G401 (cell line): ENCODE measurements at regions not wholly inside any gene's neighbourhood (a gene's known extent, or its start where the extent isn't known, plus 50 kb on each side); places are given as distances from the start of the nearest gene placed in this dataset.

Source experiments
- DNase-seq: peaks from one replicate; pipeline ENCODE4 v3.0.0-alpha.2; 2015; ENCODE audit warnings: low spot score
- in situ Hi-C: cut with HindIII; loops from 2 replicates; pipeline ENCODE4 v1.10.0; 2016; ENCODE audit warnings: low sequenced_read_pairs, mixed read lengths

- in situ Hi-C loops: no loop called here
These were observed 411.5 kb upstream of the PROK2 start for GRCh38 chr3:72196377-72196929.

GRCh38 chr3:72195895-72196294, 410.9 kb upstream of the PROK2 start:
- no peak for DNase-seq
- in situ Hi-C loops: no loop called here

More at GRCh38 chr3:72196377-72196929, 411.5 kb upstream of the PROK2 start:
- no peak for DNase-seq

GRCh38 chr3:72194458-72194857, 409.5 kb upstream of the PROK2 start:
- in situ Hi-C loops: no loop called here
- DNase-seq: no peak

GRCh38 chr3:72193771-72194430, 409.0 kb upstream of the PROK2 start:
- in situ Hi-C loops: no loop called here
- DNase-seq: no peak

GRCh38 chr3:72192572-72192971, 407.6 kb upstream of the PROK2 start:
- in situ Hi-C loops: no loop called here

GRCh38 chr3:72191209-72191960, 406.4 kb upstream of the PROK2 start:
- in situ Hi-C loops: no loop called here
- DNase-seq: no peak

More at GRCh38 chr3:72192572-72192971, 407.6 kb upstream of the PROK2 start:
- no peak for DNase-seq

GRCh38 chr3:72190050-72190449, 405.1 kb upstream of the PROK2 start:
- in situ Hi-C loops: no loop called here
- DNase-seq: no peak

GRCh38 chr3:72189339-72189738, 404.4 kb upstream of the PROK2 start:
- in situ Hi-C loops: no loop called here
- DNase-seq: peak; percentile 63

- no peak for DNase-seq
- in situ Hi-C loops: no loop called here
These were observed 403.6 kb upstream of the PROK2 start for GRCh38 chr3:72188536-72188935.

GRCh38 chr3:72187131-72187530, 402.2 kb upstream of the PROK2 start:
- no peak for DNase-seq
- in situ Hi-C loops: no loop called here

GRCh38 chr3:72186400-72186855, 401.5 kb upstream of the PROK2 start:
- DNase-seq: no peak
- in situ Hi-C loops: no loop called here

- DNase-seq: no peak
- in situ Hi-C loops: no loop called here
These were observed 400.8 kb upstream of the PROK2 start for GRCh38 chr3:72185549-72186399.

GRCh38 chr3:72183489-72183888, 398.5 kb upstream of the PROK2 start:
- DNase-seq: no peak
- in situ Hi-C loops: no loop called here

GRCh38 chr3:72182206-72182605, 397.3 kb upstream of the PROK2 start:
- in situ Hi-C loops: no loop called here

GRCh38 chr3:72181251-72181650, 396.3 kb upstream of the PROK2 start:
- DNase-seq: no peak
- in situ Hi-C loops: no loop called here

More at GRCh38 chr3:72182206-72182605, 397.3 kb upstream of the PROK2 start:
- no peak for DNase-seq

GRCh38 chr3:72180405-72180804, 395.5 kb upstream of the PROK2 start:
- DNase-seq: no peak
- in situ Hi-C loops: no loop called here

GRCh38 chr3:72179107-72179464, 394.1 kb upstream of the PROK2 start:
- in situ Hi-C loops: no loop called here
- DNase-seq: no peak

GRCh38 chr3:72178463-72179106, 393.6 kb upstream of the PROK2 start:
- DNase-seq: no peak
- in situ Hi-C loops: no loop called here
